ENCODE measurements at regions not wholly inside any gene's neighbourhood (a gene's known extent, or its start where the extent isn't known, plus 50 kb on each side); places are given as distances from the start of the nearest gene placed in this dataset.
A peak's percentile ranks its signal among the peaks of the same experiment; 100 is the strongest.

GRCh38 chr12:71216725-71217579 is 59.2 kb upstream of the TSPAN8 start:
- peak; percentile 3 for TF ChIP-seq CTCF (IDR thresholded peaks at IDR 0.05; ENCODE audit: insufficient read depth, low read depth, low read length)
- peak; percentile 1 for DNase-seq (ENCODE audit: low read depth)
- H3K4me3 ChIP-seq (ENCODE audit: low read depth, low read length): no peak overlapping the region

GRCh38 chr12:71214511-71215285 is 56.9 kb upstream of the TSPAN8 start:
- TF ChIP-seq CTCF (IDR thresholded peaks at IDR 0.05; ENCODE audit: insufficient read depth, low read depth, low read length): no peak
- DNase-seq (ENCODE audit: low read depth): no peak
- no peak overlapping the region for H3K4me3 ChIP-seq (ENCODE audit: low read depth, low read length)

GRCh38 chr12:71208053-71208685 is 50.4 kb upstream of the TSPAN8 start:
- TF ChIP-seq CTCF (IDR thresholded peaks at IDR 0.05; ENCODE audit: insufficient read depth, low read depth, low read length): no peak
- no peak overlapping the region for H3K4me3 ChIP-seq (ENCODE audit: low read depth, low read length)
- no peak for DNase-seq (ENCODE audit: low read depth)
